22Rv1 (cell line): ENCODE measurements at regions not wholly inside any gene's neighbourhood (a gene's known extent, or its start where the extent isn't known, plus 50 kb on each side); places are given as distances from the start of the nearest gene placed in this dataset.

ENCODE experiments used
- ZFX ChIP-seq: fragments of 450-650 bp; IDR thresholded peaks from 2 replicates; pipeline ENCODE4 v1.6.1; 2017; ENCODE audit warnings: antibody characterized with exemption, borderline replicate concordance
- TF ChIP-seq, protein P1 (sequence below): fragments of 450-650 bp; IDR thresholded peaks from 2 replicates; pipeline ENCODE4 v1.5.1; 2017; ENCODE audit warnings: mild to moderate bottlenecking

GRCh38 chr3:95453242-95453641 lies 1361.2 kb upstream of the EPHA6 start:
- TF ChIP-seq, protein P1, sequence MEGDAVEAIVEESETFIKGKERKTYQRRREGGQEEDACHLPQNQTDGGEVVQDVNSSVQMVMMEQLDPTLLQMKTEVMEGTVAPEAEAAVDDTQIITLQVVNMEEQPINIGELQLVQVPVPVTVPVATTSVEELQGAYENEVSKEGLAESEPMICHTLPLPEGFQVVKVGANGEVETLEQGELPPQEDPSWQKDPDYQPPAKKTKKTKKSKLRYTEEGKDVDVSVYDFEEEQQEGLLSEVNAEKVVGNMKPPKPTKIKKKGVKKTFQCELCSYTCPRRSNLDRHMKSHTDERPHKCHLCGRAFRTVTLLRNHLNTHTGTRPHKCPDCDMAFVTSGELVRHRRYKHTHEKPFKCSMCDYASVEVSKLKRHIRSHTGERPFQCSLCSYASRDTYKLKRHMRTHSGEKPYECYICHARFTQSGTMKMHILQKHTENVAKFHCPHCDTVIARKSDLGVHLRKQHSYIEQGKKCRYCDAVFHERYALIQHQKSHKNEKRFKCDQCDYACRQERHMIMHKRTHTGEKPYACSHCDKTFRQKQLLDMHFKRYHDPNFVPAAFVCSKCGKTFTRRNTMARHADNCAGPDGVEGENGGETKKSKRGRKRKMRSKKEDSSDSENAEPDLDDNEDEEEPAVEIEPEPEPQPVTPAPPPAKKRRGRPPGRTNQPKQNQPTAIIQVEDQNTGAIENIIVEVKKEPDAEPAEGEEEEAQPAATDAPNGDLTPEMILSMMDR: no peak
- TF ChIP-seq ZFX: no peak
